Endothelial cell of umbilical vein (primary cell): ENCODE measurements at regions not wholly inside any gene's neighbourhood (a gene's known extent, or its start where the extent isn't known, plus 50 kb on each side); places are given as distances from the start of the nearest gene placed in this dataset.
A peak's percentile ranks its signal among the peaks of the same experiment; 100 is the strongest.

Experiments
- BruUV-seq: library from RNA; stranded (reverse); fragments of 400-500 nt; replicated peaks from 2 replicates; lab custom pipeline; 2021; lab: Mats Ljungman, UMichigan
- CTCF ChIA-PET: fragments of 300-600, 350-600 bp; sonication (Branson Sonifier 250); formaldehyde crosslinking; loops from one replicate; lab custom pipeline; 2021; ENCODE audit warnings: antibody characterized with exemption, inconsistent platforms; lab: Charles Lee
- POLR2A ChIA-PET: fragments of 300-600, 350-600 bp; sonication (Branson Sonifier 250); formaldehyde crosslinking; loops from one replicate; lab custom pipeline; 2021; ENCODE audit warnings: antibody characterized with exemption, inconsistent platforms; lab: Charles Lee
- DNase-seq: peaks from one replicate; pipeline ENCODE4 v3.0.0-alpha.2; 2011; ENCODE audit warnings: low read depth, low spot score
- FAIRE-seq: peaks from 2 replicates; lab custom pipeline; 2011; peaks lifted over from hg19 to GRCh38; lab: Jason Lieb, UNC
- H2AFZ ChIP-seq: 2 replicates; pipeline ENCODE4 v1.6.0; 2012; ENCODE audit warnings: low read depth, low read length, control low read depth, inconsistent platforms
- H3K27ac ChIP-seq: 2 replicates; pipeline ENCODE4 v1.5.1; 2011; ENCODE audit warnings: low read depth, mild to moderate bottlenecking, control low read depth, low read length, moderate library complexity; ENCODE audit not compliant: insufficient read depth
- H3K27me3 ChIP-seq, 2 experiments: 2 replicates each; pipeline versions ENCODE4 v1.6.0 to v1.6.1; 2011; ENCODE audit warnings: low read length in 2 of 2, mixed read lengths in 1 of 2; ENCODE audit not compliant: control insufficient read depth in 2 of 2, insufficient read depth in 2 of 2
- H3K36me3 ChIP-seq, 2 experiments: 2 replicates in 1 of 2; 3 replicates in 1 of 2; pipeline ENCODE4 v1.5.1; 2011; ENCODE audit warnings: low read length in 2 of 2, mild to moderate bottlenecking in 1 of 2, moderate library complexity in 1 of 2; ENCODE audit not compliant: control insufficient read depth in 2 of 2, insufficient read depth in 2 of 2; ENCODE audit errors: extremely low read depth in 1 of 2
- H3K4me1 ChIP-seq: 3 replicates; pipeline ENCODE4 v1.5.1; 2011; ENCODE audit warnings: mild to moderate bottlenecking, low read length; ENCODE audit not compliant: control insufficient read depth, insufficient read depth; ENCODE audit errors: extremely low read depth
- H3K4me2 ChIP-seq: 2 replicates; pipeline ENCODE4 v1.6.1; 2011; ENCODE audit warnings: low read length, control low read depth, mixed read lengths; ENCODE audit not compliant: insufficient read depth
- H3K4me3 ChIP-seq, 3 experiments: fragments of 200-600 bp in 1 of 3; sonication (generic), shearing (Covaris generic) in 1 of 3; replicated peaks in 1 of 3; 2 replicates each; pipeline ENCODE4 v1.5.1; 2011 to 2016; ENCODE audit warnings: control low read depth in 3 of 3, low read length in 3 of 3, mild to moderate bottlenecking in 2 of 3, inconsistent platforms in 1 of 3, low read depth in 1 of 3, moderate library complexity in 1 of 3; ENCODE audit not compliant: insufficient read depth in 1 of 3
- H3K79me2 ChIP-seq: 2 replicates; pipeline ENCODE4 v1.6.0; 2012; ENCODE audit warnings: low read length, inconsistent platforms; ENCODE audit not compliant: control insufficient read depth, insufficient read depth
- H3K9ac ChIP-seq: replicated peaks from 2 replicates; pipeline ENCODE3; 2011; ENCODE audit warnings: low read length, control low read depth; ENCODE audit not compliant: insufficient read depth; ENCODE audit errors: extremely low read depth
- H3K9me1 ChIP-seq: replicated peaks from 3 replicates; pipeline ENCODE4 v1.6.0; 2011; ENCODE audit warnings: mild to moderate bottlenecking, low read length; ENCODE audit not compliant: control insufficient read depth, insufficient read depth; ENCODE audit errors: extremely low read depth
- H3K9me3 ChIP-seq: replicated peaks from 2 replicates; pipeline ENCODE4 v1.5.1; 2012; ENCODE audit warnings: low read length, inconsistent platforms; ENCODE audit not compliant: control insufficient read depth, insufficient read depth
- H4K20me1 ChIP-seq: replicated peaks from 2 replicates; pipeline ENCODE3; 2011; ENCODE audit warnings: mild to moderate bottlenecking, low read length; ENCODE audit not compliant: control insufficient read depth, insufficient read depth; ENCODE audit errors: extremely low read depth
- EZH2 ChIP-seq: IDR thresholded peaks from 2 replicates; pipeline ENCODE4 v1.6.1; 2012; ENCODE audit warnings: borderline replicate concordance, low read depth, mild to moderate bottlenecking, moderate library complexity, low read length, inconsistent platforms; ENCODE audit not compliant: severe bottlenecking
- FOS ChIP-seq: IDR thresholded peaks from 2 replicates; pipeline ENCODE4 v1.6.1; 2011; ENCODE audit warnings: mild to moderate bottlenecking, low read length, moderate library complexity, borderline replicate concordance; ENCODE audit not compliant: insufficient read depth
- GATA2 ChIP-seq: IDR thresholded peaks from 2 replicates; pipeline ENCODE4 v1.7.0; 2011; ENCODE audit warnings: low read depth, mild to moderate bottlenecking, moderate library complexity, mixed read lengths, low read length; ENCODE audit not compliant: insufficient read length, insufficient read depth
- JUN ChIP-seq: IDR thresholded peaks from 2 replicates; pipeline ENCODE4 v1.6.1; 2011; ENCODE audit warnings: borderline replicate concordance, low read depth; ENCODE audit not compliant: insufficient read length, insufficient read depth
- MAX ChIP-seq: IDR thresholded peaks from 2 replicates; pipeline ENCODE4 v1.6.1; 2011; ENCODE audit not compliant: insufficient read depth, insufficient read length
- MYC ChIP-seq: IDR thresholded peaks from one replicate; pipeline ENCODE4 v1.6.1; 2011; ENCODE audit warnings: mild to moderate bottlenecking, low read depth, low read length
- POLR2A ChIP-seq: IDR thresholded peaks from 2 replicates; pipeline ENCODE4 v1.6.1; 2012; ENCODE audit warnings: low read depth, mild to moderate bottlenecking, control low read depth, low read length
- POLR2AphosphoS5 ChIP-seq: IDR thresholded peaks from 2 replicates; pipeline ENCODE4 v1.6.1; 2012; ENCODE audit warnings: low read depth, mild to moderate bottlenecking, control low read depth, low read length, moderate library complexity; ENCODE audit not compliant: insufficient read depth
- dilution Hi-C: fragments of 300-500 bp; cut with MboI; formaldehyde crosslinking; loops from one replicate; pipeline ENCODE4 v1.15.0; 2019; ENCODE audit warnings: low sequenced_read_pairs; ENCODE audit not compliant: extremely low pct_ligation_motif_present
- intact Hi-C: fragments of 100-400 bp; cut with micrococcal nuclease; formaldehyde crosslinking; loops from one replicate; pipeline ENCODE4 v1.10.0; 2022
- TF ChIP-seq, protein P1 (sequence below), 2 donors: IDR thresholded peaks; 1 replicate in 1 of 2; 2 replicates in 1 of 2; pipeline ENCODE4 v1.5.1; 2011; ENCODE audit warnings: low read length in 2 of 2, mild to moderate bottlenecking in 2 of 2, moderate library complexity in 2 of 2, control low read depth in 1 of 2, inconsistent platforms in 1 of 2, low read depth in 1 of 2; ENCODE audit not compliant: insufficient read depth in 1 of 2; ENCODE audit errors: extremely low read depth in 1 of 2

DNA sequence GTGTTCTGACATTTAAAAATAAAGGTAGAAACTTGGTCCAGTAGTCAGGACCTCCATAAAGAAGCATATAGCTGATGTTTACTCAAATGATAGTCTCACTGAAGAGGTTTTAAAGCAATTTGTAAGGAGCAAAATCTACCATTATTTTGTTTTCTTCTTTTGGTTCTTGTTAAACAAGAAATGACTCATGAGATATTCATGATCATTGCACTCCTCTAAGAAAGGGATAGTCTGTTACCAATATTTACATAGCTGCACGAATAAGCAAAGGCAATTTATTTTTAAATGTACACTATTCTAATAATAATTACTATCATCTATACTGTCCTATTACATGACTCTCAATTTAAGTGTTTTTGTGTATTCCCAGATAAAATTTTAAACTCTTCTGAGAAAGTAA is 397.9 kb downstream of the FAM47B start:
- H2AFZ ChIP-seq: no peak overlapping the region
- H3K36me3 ChIP-seq: no peaks in the 10 kb centered on the region
- ChIA-PET POLR2A (no interaction called here), CTCF (no interaction called here)
- intact Hi-C loops (no loop called here), dilution Hi-C loops (no loop called here)
- peak; percentile 37 for FAIRE-seq
- TF ChIP-seq, protein P1, sequence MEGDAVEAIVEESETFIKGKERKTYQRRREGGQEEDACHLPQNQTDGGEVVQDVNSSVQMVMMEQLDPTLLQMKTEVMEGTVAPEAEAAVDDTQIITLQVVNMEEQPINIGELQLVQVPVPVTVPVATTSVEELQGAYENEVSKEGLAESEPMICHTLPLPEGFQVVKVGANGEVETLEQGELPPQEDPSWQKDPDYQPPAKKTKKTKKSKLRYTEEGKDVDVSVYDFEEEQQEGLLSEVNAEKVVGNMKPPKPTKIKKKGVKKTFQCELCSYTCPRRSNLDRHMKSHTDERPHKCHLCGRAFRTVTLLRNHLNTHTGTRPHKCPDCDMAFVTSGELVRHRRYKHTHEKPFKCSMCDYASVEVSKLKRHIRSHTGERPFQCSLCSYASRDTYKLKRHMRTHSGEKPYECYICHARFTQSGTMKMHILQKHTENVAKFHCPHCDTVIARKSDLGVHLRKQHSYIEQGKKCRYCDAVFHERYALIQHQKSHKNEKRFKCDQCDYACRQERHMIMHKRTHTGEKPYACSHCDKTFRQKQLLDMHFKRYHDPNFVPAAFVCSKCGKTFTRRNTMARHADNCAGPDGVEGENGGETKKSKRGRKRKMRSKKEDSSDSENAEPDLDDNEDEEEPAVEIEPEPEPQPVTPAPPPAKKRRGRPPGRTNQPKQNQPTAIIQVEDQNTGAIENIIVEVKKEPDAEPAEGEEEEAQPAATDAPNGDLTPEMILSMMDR (IDR thresholded peaks at IDR 0.05; ENCODE audit: extremely low read depth in 1 of 2, insufficient read depth in 1 of 2, low read depth in 1 of 2, low read length in 2 of 2): no peak
- TF ChIP-seq FOS (no peak), POLR2AphosphoS5 (no peak), MYC (no peak), EZH2 (no peak), GATA2 (no peak), JUN (no peak), MAX (no peak), POLR2A (no peak)
- H3K9me3 ChIP-seq: no peaks in the 10 kb centered on the region
- H3K27ac ChIP-seq: no peak overlapping the region
- no peak overlapping the region for H3K4me2 ChIP-seq
- H4K20me1 ChIP-seq: no peaks in the 10 kb centered on the region
- BruUV-seq: no TSS peak
- H3K27me3 ChIP-seq: no peaks in the 10 kb centered on the region
- no peaks in the 10 kb centered on the region for H3K79me2 ChIP-seq
- no peak overlapping the region for H3K9ac ChIP-seq
- no peaks in the 10 kb centered on the region for H3K4me1 ChIP-seq
- H3K4me3 ChIP-seq: no peak overlapping the region
- no peaks in the 10 kb centered on the region for H3K9me1 ChIP-seq
- no peak for DNase-seq
